ENCODE measurements at regions not wholly inside any gene's neighbourhood (a gene's known extent, or its start where the extent isn't known, plus 50 kb on each side); places are given as distances from the start of the nearest gene placed in this dataset.

- H3K4me1 ChIP-seq (ENCODE audit: control insufficient read depth, insufficient read depth, low read length) = no peaks in the 10 kb centered on the region
- TF ChIP-seq OSR2 (tag by site-specific recombination; IDR thresholded peaks at IDR 0.05) (no peak), ELK4 (IDR thresholded peaks at IDR 0.05; ENCODE audit: borderline replicate concordance, low read depth, low read length) (no peak), CTCF (tag by site-specific recombination; IDR thresholded peaks at IDR 0.05) (no peak), ZNF18 (tag by site-specific recombination; IDR thresholded peaks at IDR 0.05) (no peak), ZNF184 (tag by site-specific recombination; IDR thresholded peaks at IDR 0.05) (no peak), ZNF791 (tag by site-specific recombination; IDR thresholded peaks at IDR 0.05) (no peak), ZNF544 (tag by site-specific recombination; IDR thresholded peaks at IDR 0.05) (no peak), ZNF837 (tag by site-specific recombination; IDR thresholded peaks at IDR 0.05) (no peak), ZNF830 (tag by site-specific recombination; IDR thresholded peaks at IDR 0.05; ENCODE audit: low read depth) (no peak), ZNF777 (tag by site-specific recombination; IDR thresholded peaks at IDR 0.05; ENCODE audit: borderline replicate concordance) (no peak), FEZF1 (tag by site-specific recombination; IDR thresholded peaks at IDR 0.05) (no peak)
- no peak overlapping the region for H3K4me3 ChIP-seq (ENCODE audit: low read depth, low read length)
- ChIA-PET POLR2A (no interaction called here), CTCF (no interaction called here)
- no peaks in the 10 kb centered on the region for H3K9me3 ChIP-seq (ENCODE audit: control insufficient read depth, insufficient read depth, low read depth, low read length)
- H3K36me3 ChIP-seq (ENCODE audit: control insufficient read depth in 2 of 2, insufficient read depth in 1 of 2, low read length in 2 of 2) = no peaks in the 10 kb centered on the region
- no peak overlapping the region for H3K27ac ChIP-seq (ENCODE audit: extremely low read depth, low read depth, low read length)
Observed at GRCh38 chr14:85263916-85264675, 265.8 kb upstream of the FLRT2 start.

- no peak overlapping the region for H3K4me3 ChIP-seq (ENCODE audit: low read depth, low read length)
- CTCF ChIA-PET = no interaction called here
- no peaks in the 10 kb centered on the region; the same call in 1 of the 2 replicates for H3K4me1 ChIP-seq (ENCODE audit: control insufficient read depth, insufficient read depth, low read length)
- H3K9me3 ChIP-seq (ENCODE audit: control insufficient read depth, insufficient read depth, low read depth, low read length) = no peaks in the 10 kb centered on the region
- H3K27ac ChIP-seq (ENCODE audit: extremely low read depth, low read depth, low read length) = no peak overlapping the region
- POLR2A ChIA-PET = no interaction called here
- H3K36me3 ChIP-seq (ENCODE audit: control insufficient read depth in 2 of 2, insufficient read depth in 1 of 2, low read length in 2 of 2) = no peaks in the 10 kb centered on the region
- TF ChIP-seq ZNF175 (tag by site-specific recombination; IDR thresholded peaks at IDR 0.05) (no peak), ZNF155 (tag by site-specific recombination; IDR thresholded peaks at IDR 0.05) (no peak), ZNF23 (tag by site-specific recombination; IDR thresholded peaks at IDR 0.05; ENCODE audit: borderline replicate concordance) (no peak), PATZ1 (tag by site-specific recombination; IDR thresholded peaks at IDR 0.05) (no peak), ZNF391 (tag by site-specific recombination; IDR thresholded peaks at IDR 0.05; ENCODE audit: borderline replicate concordance, low read depth) (no peak), ZNF280C (tag by site-specific recombination; IDR thresholded peaks at IDR 0.05) (no peak), KLF1 (tag by site-specific recombination; IDR thresholded peaks at IDR 0.05) (no peak), ZNF248 (tag by site-specific recombination; IDR thresholded peaks at IDR 0.05) (no peak), ZNF18 (tag by site-specific recombination; IDR thresholded peaks at IDR 0.05) (no peak), ZNF629 (tag by site-specific recombination; IDR thresholded peaks at IDR 0.05) (no peak), BCL11A (tag by site-specific recombination; IDR thresholded peaks at IDR 0.05; ENCODE audit: low read depth) (no peak), ZNF707 (tag by site-specific recombination; IDR thresholded peaks at IDR 0.05) (no peak), ZNF654 (tag by site-specific recombination; IDR thresholded peaks at IDR 0.05; ENCODE audit: low read depth) (no peak), ZFP3 (tag by site-specific recombination; IDR thresholded peaks at IDR 0.05; ENCODE audit: low read depth) (no peak)
Observed at GRCh38 chr14:85273099-85273677, 256.8 kb upstream of the FLRT2 start.
